GM10266 (cell line): ENCODE measurements at regions not wholly inside any gene's neighbourhood (a gene's known extent, or its start where the extent isn't known, plus 50 kb on each side); places are given as distances from the start of the nearest gene placed in this dataset.

ENCODE experiments used
- DNase-seq: peaks from one replicate; pipeline ENCODE4 v3.0.0; 2012; ENCODE audit errors: extremely low spot score
- CTCF ChIP-seq: IDR thresholded peaks from 2 replicates; pipeline ENCODE4 v1.5.1; 2012; ENCODE audit warnings: mild to moderate bottlenecking, low read depth; ENCODE audit not compliant: control insufficient read depth, insufficient read depth; ENCODE audit errors: missing control alignments

- no peak for TF ChIP-seq CTCF
- DNase-seq = no peak
These were observed 198.4 kb downstream of the GALR1 start for GRCh38 chr18:77448046-77448445.

- no peak for DNase-seq
- no peak for TF ChIP-seq CTCF
These were observed 205.4 kb downstream of the GALR1 start for GRCh38 chr18:77455004-77455403.

GRCh38 chr18:77457681-77458080, 208.0 kb downstream of the GALR1 start:
- no peak for DNase-seq
- no peak for TF ChIP-seq CTCF

GRCh38 chr18:77461062-77461688, 211.5 kb downstream of the GALR1 start:
- no peak for TF ChIP-seq CTCF
- no peak for DNase-seq

GRCh38 chr18:77464917-77465316, 215.3 kb downstream of the GALR1 start:
- no peak for TF ChIP-seq CTCF
- DNase-seq = no peak

GRCh38 chr18:77466890-77467289, 217.2 kb downstream of the GALR1 start:
- no peak for TF ChIP-seq CTCF
- DNase-seq = no peak

- no peak for DNase-seq
- no peak for TF ChIP-seq CTCF
These were observed 219.5 kb downstream of the GALR1 start for GRCh38 chr18:77469131-77469530.
